ENCODE measurements at regions not wholly inside any gene's neighbourhood (a gene's known extent, or its start where the extent isn't known, plus 50 kb on each side); places are given as distances from the start of the nearest gene placed in this dataset.

- Histone ChIP-seq H3K4me3 (no peak overlapping the region), H3K36me3 (no peaks in the 10 kb centered on the region), H3K9me3 (no peaks in the 10 kb centered on the region), H3K27me3 (no peaks in the 10 kb centered on the region), H3K27ac (no peak overlapping the region), H3K4me1 (no peaks in the 10 kb centered on the region)
- no peak for ATAC-seq
- no peak for TF ChIP-seq CTCF (IDR thresholded peaks at IDR 0.05)
- no peak for TF ChIP-seq POLR2AphosphoS5 (IDR thresholded peaks at IDR 0.05)
- 50 to 71% methylated on average over 1 of the region's 1 CpG for WGBS, 2 donors (ENCODE audit: low coverage in 1 of 2)
These were observed 202.7 kb downstream of the CGGBP1 start for GRCh38 chr3:87856126-87856525.

GRCh38 chr3:87855616-87856015, 203.2 kb downstream of the CGGBP1 start:
- Histone ChIP-seq H3K36me3 (no peaks in the 10 kb centered on the region), H3K27ac (no peak overlapping the region), H3K4me1 (no peaks in the 10 kb centered on the region), H3K9me3 (no peaks in the 10 kb centered on the region), H3K27me3 (no peaks in the 10 kb centered on the region), H3K4me3 (no peak overlapping the region)
- no peak for ATAC-seq
- TF ChIP-seq POLR2AphosphoS5 (IDR thresholded peaks at IDR 0.05) (no peak), POLR2A (IDR thresholded peaks at IDR 0.05) (no peak), CTCF (IDR thresholded peaks at IDR 0.05) (no peak), EP300 (IDR thresholded peaks at IDR 0.05) (no peak)
- WGBS, 2 donors (ENCODE audit: low coverage in 1 of 2), result 40 to 49% methylated on average over 3 of the region's 3 CpGs

GRCh38 chr3:87855211-87855610, 203.6 kb downstream of the CGGBP1 start:
- ATAC-seq, result no peak
- Histone ChIP-seq H3K36me3 (no peaks in the 10 kb centered on the region), H3K9me3 (no peaks in the 10 kb centered on the region), H3K27me3 (no peaks in the 10 kb centered on the region), H3K4me3 (no peak overlapping the region), H3K4me1 (no peaks in the 10 kb centered on the region), H3K27ac (no peak overlapping the region)
- 75 to 100% methylated on average over 1 of the region's 1 CpG for WGBS, 2 donors (ENCODE audit: low coverage in 1 of 2)
- TF ChIP-seq POLR2AphosphoS5 (IDR thresholded peaks at IDR 0.05), result no peak
- TF ChIP-seq POLR2A (IDR thresholded peaks at IDR 0.05), result no peak
- TF ChIP-seq EP300 (IDR thresholded peaks at IDR 0.05), result no peak
- no peak for TF ChIP-seq CTCF (IDR thresholded peaks at IDR 0.05)

GRCh38 chr3:87848003-87848402, 210.8 kb downstream of the CGGBP1 start:
- no peaks in the 10 kb centered on the region for H3K4me1 ChIP-seq
- 71 to 76% methylated on average over 2 of the region's 2 CpGs for WGBS, 2 donors (ENCODE audit: low coverage in 1 of 2)
- H3K9me3 ChIP-seq, result no peaks in the 10 kb centered on the region
- H3K27ac ChIP-seq, result no peak overlapping the region
- H3K4me3 ChIP-seq, result no peak overlapping the region
- H3K36me3 ChIP-seq, result no peaks in the 10 kb centered on the region
- ATAC-seq, result no peak
- TF ChIP-seq POLR2AphosphoS5 (IDR thresholded peaks at IDR 0.05) (no peak), EP300 (IDR thresholded peaks at IDR 0.05) (no peak), POLR2A (IDR thresholded peaks at IDR 0.05) (no peak), CTCF (IDR thresholded peaks at IDR 0.05) (no peak)
- H3K27me3 ChIP-seq, result no peaks in the 10 kb centered on the region

GRCh38 chr3:87837076-87837475, 221.7 kb downstream of the CGGBP1 start:
- Histone ChIP-seq H3K27me3 (no peaks in the 10 kb centered on the region), H3K9me3 (peaks cover 0 to 10% (median 0%) of the 10 kb centered on the region in 3 donors), H3K36me3 (no peaks in the 10 kb centered on the region), H3K4me3 (no peak overlapping the region), H3K27ac (no peak overlapping the region), H3K4me1 (no peaks in the 10 kb centered on the region)
- TF ChIP-seq POLR2A (IDR thresholded peaks at IDR 0.05) (no peak), POLR2AphosphoS5 (IDR thresholded peaks at IDR 0.05) (no peak), EP300 (IDR thresholded peaks at IDR 0.05) (no peak), CTCF (IDR thresholded peaks at IDR 0.05) (no peak)
- 71 to 80% methylated on average over 1 of the region's 1 CpG for WGBS, 2 donors (ENCODE audit: low coverage in 1 of 2)
- ATAC-seq, result no peak

Measured in gastroesophageal sphincter (tissue), 4 donors.